ENCODE measurements at regions not wholly inside any gene's neighbourhood (a gene's known extent, or its start where the extent isn't known, plus 50 kb on each side); places are given as distances from the start of the nearest gene placed in this dataset.
A peak's percentile ranks its signal among the peaks of the same experiment; 100 is the strongest.
"Not testable (repeated sequence)": the region's sequence is repeated elsewhere in the genome, so short reads cannot be mapped to it uniquely, and the experiment has no call there.

- H3K79me2 ChIP-seq (ENCODE audit: insufficient read depth, low read length) = no peaks in the 10 kb centered on the region
- no peaks in the 10 kb centered on the region for H3F3A ChIP-seq (ENCODE audit: insufficient read depth, low read length)
- no peaks in the 10 kb centered on the region for H4K20me1 ChIP-seq (ENCODE audit: insufficient read depth, low read length)
- H3K4me3 ChIP-seq (ENCODE audit: low read depth, low read length, poor library complexity, severe bottlenecking) = no peak overlapping the region
- H3K4me1 ChIP-seq (ENCODE audit: insufficient read depth, low read length, severe bottlenecking) = peaks cover 77% of the 10 kb centered on the region
- H3K27ac ChIP-seq (ENCODE audit: low read depth, low read length, poor library complexity, severe bottlenecking) = peak overlapping the region; percentile 37
- H2AFZ ChIP-seq (ENCODE audit: low read length) = no peak overlapping the region
- no peaks in the 10 kb centered on the region for H3K9me3 ChIP-seq (ENCODE audit: low read length)
- no peaks in the 10 kb centered on the region for H3K9me2 ChIP-seq (ENCODE audit: low read depth, low read length)
- no peaks in the 10 kb centered on the region for H3K27me3 ChIP-seq (ENCODE audit: insufficient read depth, low read length)
- no peak for TF ChIP-seq EZH2 (IDR thresholded peaks at IDR 0.05; ENCODE audit: borderline replicate concordance, low read length)
- TF ChIP-seq CTCF (IDR thresholded peaks at IDR 0.05; ENCODE audit: low read length) = no peak
- no peak overlapping the region for H3K9ac ChIP-seq (ENCODE audit: low read length)
- no peak overlapping the region for H3K4me2 ChIP-seq (ENCODE audit: low read length)
- H3K36me3 ChIP-seq (ENCODE audit: insufficient read depth, low read length) = no peaks in the 10 kb centered on the region
Measured at GRCh38 chr18:60915160-60915559, 418.1 kb upstream of the CDH20 start.

DNA sequence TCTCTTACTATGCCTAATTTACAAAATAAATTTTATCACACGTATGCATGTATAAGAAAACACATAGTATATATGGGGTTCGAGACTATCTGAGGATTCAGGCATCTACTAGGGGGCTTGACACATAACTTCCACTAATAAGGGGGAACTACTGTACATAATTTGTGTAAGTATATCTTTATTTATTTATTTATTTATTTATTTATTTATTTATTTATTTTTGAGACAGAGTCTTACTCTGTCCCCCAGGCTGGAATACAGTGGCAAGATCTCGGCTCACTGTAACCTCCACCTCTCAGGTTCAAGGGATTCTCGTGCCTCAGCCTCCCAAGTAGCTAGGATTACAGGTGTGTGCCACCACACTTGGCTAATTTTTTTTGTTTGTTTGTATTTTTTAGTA lies 414.4 kb upstream of the CDH20 start:
- H3K4me3 ChIP-seq (ENCODE audit: low read depth, low read length, poor library complexity, severe bottlenecking); H3F3A ChIP-seq (ENCODE audit: insufficient read depth, low read length); H2AFZ ChIP-seq (ENCODE audit: low read length); H3K27me3 ChIP-seq (ENCODE audit: insufficient read depth, low read length); H3K9ac ChIP-seq (ENCODE audit: low read length); H3K9me3 ChIP-seq (ENCODE audit: low read length); H3K79me2 ChIP-seq (ENCODE audit: insufficient read depth, low read length); H4K20me1 ChIP-seq (ENCODE audit: insufficient read depth, low read length); H3K4me2 ChIP-seq (ENCODE audit: low read length); H3K36me3 ChIP-seq (ENCODE audit: insufficient read depth, low read length); H3K9me2 ChIP-seq (ENCODE audit: low read depth, low read length): not testable (repeated sequence)
- H3K27ac ChIP-seq (ENCODE audit: low read depth, low read length, poor library complexity, severe bottlenecking) = peak overlapping the region; percentile 80
- peaks cover 77% of the 10 kb centered on the region for H3K4me1 ChIP-seq (ENCODE audit: insufficient read depth, low read length, severe bottlenecking)

GRCh38 chr18:60925892-60926291 lies 407.3 kb upstream of the CDH20 start:
- Histone ChIP-seq H3K4me1 (ENCODE audit: insufficient read depth, low read length, severe bottlenecking) (peaks cover 55% of the 10 kb centered on the region), H3K4me3 (ENCODE audit: low read depth, low read length, poor library complexity, severe bottlenecking) (no peak overlapping the region), H3K9me2 (ENCODE audit: low read depth, low read length) (no peaks in the 10 kb centered on the region), H4K20me1 (ENCODE audit: insufficient read depth, low read length) (no peaks in the 10 kb centered on the region), H3K4me2 (ENCODE audit: low read length) (no peak overlapping the region), H3K79me2 (ENCODE audit: insufficient read depth, low read length) (no peaks in the 10 kb centered on the region), H3K9ac (ENCODE audit: low read length) (no peak overlapping the region), H3K9me3 (ENCODE audit: low read length) (peaks cover 8% of the 10 kb centered on the region; the same call in 1 of the 2 replicates), H3K27ac (ENCODE audit: low read depth, low read length, poor library complexity, severe bottlenecking) (peak overlapping the region; percentile 50), H3K36me3 (ENCODE audit: insufficient read depth, low read length) (no peaks in the 10 kb centered on the region), H2AFZ (ENCODE audit: low read length) (peak overlapping the region; percentile 60; the same call in 1 of the 2 replicates), H3F3A (ENCODE audit: insufficient read depth, low read length) (no peaks in the 10 kb centered on the region), H3K27me3 (ENCODE audit: insufficient read depth, low read length) (no peaks in the 10 kb centered on the region)
- TF ChIP-seq EZH2 (IDR thresholded peaks at IDR 0.05; ENCODE audit: borderline replicate concordance, low read length) (no peak), CTCF (IDR thresholded peaks at IDR 0.05; ENCODE audit: low read length) (no peak)

- H3K9ac ChIP-seq (ENCODE audit: low read length) = no peak overlapping the region
- peaks cover 8% of the 10 kb centered on the region; the same call in 1 of the 2 replicates for H3K9me3 ChIP-seq (ENCODE audit: low read length)
- no peak overlapping the region for H3K27ac ChIP-seq (ENCODE audit: low read depth, low read length, poor library complexity, severe bottlenecking)
- peaks cover 50% of the 10 kb centered on the region for H3K4me1 ChIP-seq (ENCODE audit: insufficient read depth, low read length, severe bottlenecking)
- H3K79me2 ChIP-seq (ENCODE audit: insufficient read depth, low read length) = no peaks in the 10 kb centered on the region
- H3K27me3 ChIP-seq (ENCODE audit: insufficient read depth, low read length) = no peaks in the 10 kb centered on the region
- H3K4me2 ChIP-seq (ENCODE audit: low read length) = no peak overlapping the region
- no peak overlapping the region for H2AFZ ChIP-seq (ENCODE audit: low read length)
- H3K9me2 ChIP-seq (ENCODE audit: low read depth, low read length) = no peaks in the 10 kb centered on the region
- H3K4me3 ChIP-seq (ENCODE audit: low read depth, low read length, poor library complexity, severe bottlenecking) = no peak overlapping the region
- TF ChIP-seq EZH2 (IDR thresholded peaks at IDR 0.05; ENCODE audit: borderline replicate concordance, low read length) (no peak), CTCF (IDR thresholded peaks at IDR 0.05; ENCODE audit: low read length) (no peak)
- no peaks in the 10 kb centered on the region for H4K20me1 ChIP-seq (ENCODE audit: insufficient read depth, low read length)
- H3F3A ChIP-seq (ENCODE audit: insufficient read depth, low read length) = no peaks in the 10 kb centered on the region
- H3K36me3 ChIP-seq (ENCODE audit: insufficient read depth, low read length) = no peaks in the 10 kb centered on the region
Measured at GRCh38 chr18:60929966-60930365, 403.3 kb upstream of the CDH20 start.

All from OCI-LY1 (cell line).